ENCODE measurements at regions not wholly inside any gene's neighbourhood (a gene's known extent, or its start where the extent isn't known, plus 50 kb on each side); places are given as distances from the start of the nearest gene placed in this dataset.

- TF ChIP-seq, protein P1, sequence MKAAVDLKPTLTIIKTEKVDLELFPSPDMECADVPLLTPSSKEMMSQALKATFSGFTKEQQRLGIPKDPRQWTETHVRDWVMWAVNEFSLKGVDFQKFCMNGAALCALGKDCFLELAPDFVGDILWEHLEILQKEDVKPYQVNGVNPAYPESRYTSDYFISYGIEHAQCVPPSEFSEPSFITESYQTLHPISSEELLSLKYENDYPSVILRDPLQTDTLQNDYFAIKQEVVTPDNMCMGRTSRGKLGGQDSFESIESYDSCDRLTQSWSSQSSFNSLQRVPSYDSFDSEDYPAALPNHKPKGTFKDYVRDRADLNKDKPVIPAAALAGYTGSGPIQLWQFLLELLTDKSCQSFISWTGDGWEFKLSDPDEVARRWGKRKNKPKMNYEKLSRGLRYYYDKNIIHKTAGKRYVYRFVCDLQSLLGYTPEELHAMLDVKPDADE (IDR thresholded peaks at IDR 0.05), result no peak
- TF ChIP-seq ZNF114 (CRISPR knock-in tag; IDR thresholded peaks at IDR 0.05) (no peak), POLR2AphosphoS5 (IDR thresholded peaks at IDR 0.05; ENCODE audit: low read depth) (no peak), EZH2phosphoT487 (IDR thresholded peaks at IDR 0.05; ENCODE audit: unreplicated experiment) (no peak), EZH2 (IDR thresholded peaks at IDR 0.05; ENCODE audit: low read depth, unreplicated experiment) (no peak), STAT1 (IDR thresholded peaks at IDR 0.05; ENCODE audit: unreplicated experiment) (no peak), CREB1 (CRISPR knock-in tag; IDR thresholded peaks at IDR 0.05; ENCODE audit: low read depth) (no peak), ZNF331 (CRISPR knock-in tag; IDR thresholded peaks at IDR 0.05; ENCODE audit: low read depth) (no peak)
Measured at GRCh38 chr10:1874533-1874932, 137.2 kb upstream of the ADARB2 start (continued).

DNA sequence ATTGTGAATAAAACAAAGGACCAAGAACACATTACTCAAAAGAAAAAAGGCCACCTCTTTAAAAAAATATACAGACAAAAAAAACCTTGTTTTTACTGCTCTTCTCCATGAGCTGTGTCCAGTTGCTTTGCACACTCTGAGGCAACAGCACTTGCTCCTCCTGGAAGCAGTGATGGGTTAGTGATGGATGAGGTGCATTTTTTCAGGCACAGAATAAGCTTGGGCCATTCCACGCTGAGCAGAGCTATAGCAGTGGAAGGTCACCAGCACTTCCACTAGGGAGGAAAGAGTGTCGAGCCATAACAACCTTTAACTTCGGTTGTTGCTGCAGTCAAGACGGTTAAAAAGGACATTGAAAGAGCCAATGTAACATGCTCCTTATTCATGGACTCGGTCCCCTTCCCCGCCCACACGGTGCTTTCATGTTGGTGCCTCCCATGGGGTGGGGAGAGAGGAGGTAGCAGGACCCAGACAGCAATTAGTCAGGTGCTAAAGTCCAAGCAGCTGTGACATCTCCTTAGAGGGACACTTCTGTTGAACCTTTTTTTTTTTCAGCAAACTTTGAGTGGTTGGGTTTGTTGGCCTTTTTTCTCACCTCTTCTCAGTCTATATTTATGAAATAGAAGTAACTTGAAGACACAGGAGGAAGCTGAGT lies 136.5 kb upstream of the ADARB2 start:
- Histone ChIP-seq H3K27ac (ENCODE audit: low read depth) (no peak overlapping the region), H3K9me2 (ENCODE audit: insufficient read depth) (no peaks in the 10 kb centered on the region; the same call in 1 of the 2 replicates), H3K27me3 (ENCODE audit: insufficient read depth) (no peaks in the 10 kb centered on the region), H2AFZ (no peak overlapping the region), H4K20me1 (replicated peaks; ENCODE audit: insufficient read depth) (no peaks in the 10 kb centered on the region), H3K4me3 (no peak overlapping the region), H3K4me1 (ENCODE audit: insufficient read depth) (no peaks in the 10 kb centered on the region), H3K36me3 (ENCODE audit: insufficient read depth) (no peaks in the 10 kb centered on the region), H3K4me2 (no peak overlapping the region), H3F3A (replicated peaks; ENCODE audit: low read depth) (no peaks in the 10 kb centered on the region), H3K79me2 (replicated peaks; ENCODE audit: insufficient read depth) (no peaks in the 10 kb centered on the region)
- ATAC-seq (no peak), DNase-seq (ENCODE audit: low spot score) (no peak)
- no peak for TF ChIP-seq ZNF331 (CRISPR knock-in tag; IDR thresholded peaks at IDR 0.05; ENCODE audit: low read depth)
- no peak for TF ChIP-seq ZNF114 (CRISPR knock-in tag; IDR thresholded peaks at IDR 0.05)
- no peak for TF ChIP-seq JUNB (IDR thresholded peaks at IDR 0.05; ENCODE audit: unreplicated experiment)
- TF ChIP-seq CREB1 (CRISPR knock-in tag; IDR thresholded peaks at IDR 0.05; ENCODE audit: low read depth), result no peak
- TF ChIP-seq POLR2AphosphoS5 (IDR thresholded peaks at IDR 0.05; ENCODE audit: low read depth), result no peak
- TF ChIP-seq EZH2phosphoT487 (IDR thresholded peaks at IDR 0.05; ENCODE audit: unreplicated experiment), result no peak
- TF ChIP-seq NANOG (IDR thresholded peaks at IDR 0.05; ENCODE audit: borderline replicate concordance), result no peak
- TF ChIP-seq REST (IDR thresholded peaks at IDR 0.05; ENCODE audit: unreplicated experiment), result no peak
- TF ChIP-seq, protein P1 (IDR thresholded peaks at IDR 0.05), result no peak
- TF ChIP-seq EZH2 (IDR thresholded peaks at IDR 0.05; ENCODE audit: low read depth, unreplicated experiment), result no peak
- no peak overlapping the region for H3K27ac Mint-ChIP-seq
- H3K27me3 Mint-ChIP-seq (ENCODE audit: insufficient read depth, low read depth, poor library complexity), result peaks cover 4% of the 10 kb centered on the region
- H3K36me3 Mint-ChIP-seq (ENCODE audit: low read depth), result peaks cover 6% of the 10 kb centered on the region
- H3K4me1 Mint-ChIP-seq, result no peaks in the 10 kb centered on the region
- peaks cover 13% of the 10 kb centered on the region; the same call in 2 of the 3 replicates for H3K9me3 Mint-ChIP-seq
- H3K4me3 Mint-ChIP-seq, result no peak overlapping the region
